Loucy (cell line): ENCODE measurements at regions not wholly inside any gene's neighbourhood (a gene's known extent, or its start where the extent isn't known, plus 50 kb on each side); places are given as distances from the start of the nearest gene placed in this dataset.

Source experiments
- H2AFZ ChIP-seq: fragments of 200-600 bp; sonication (generic); 2 replicates; pipeline ENCODE4 v1.6.0; 2016; ENCODE audit warnings: antibody characterized with exemption, mild to moderate bottlenecking, low read length, moderate library complexity
- H3F3A ChIP-seq: fragments of 200-600 bp; 2 replicates; pipeline ENCODE4 v1.6.0; 2016; ENCODE audit warnings: antibody characterized with exemption, low read depth, mild to moderate bottlenecking
- H3K27me3 ChIP-seq: fragments of 200-600 bp; sonication (generic); 2 replicates; pipeline ENCODE4 v1.6.1; 2014; ENCODE audit warnings: low read length, mild to moderate bottlenecking; ENCODE audit not compliant: insufficient read depth, poor library complexity, severe bottlenecking
- H3K36me3 ChIP-seq: fragments of 200-600 bp; sonication (generic); 2 replicates; pipeline ENCODE4 v1.6.1; 2016; ENCODE audit warnings: low read length; ENCODE audit not compliant: insufficient read depth
- H3K4me1 ChIP-seq: fragments of 200-600 bp; sonication (generic); 2 replicates; pipeline ENCODE4 v1.5.1; 2014; ENCODE audit warnings: low read length, mild to moderate bottlenecking; ENCODE audit not compliant: insufficient read depth, poor library complexity, severe bottlenecking
- H3K4me2 ChIP-seq: fragments of 200-600 bp; sonication (generic); 2 replicates; pipeline ENCODE4 v1.6.0; 2014; ENCODE audit warnings: antibody characterized with exemption, low read length, low read depth, mild to moderate bottlenecking; ENCODE audit not compliant: poor library complexity, severe bottlenecking
- H3K4me3 ChIP-seq: fragments of 200-600 bp; sonication (generic); 2 replicates; pipeline ENCODE4 v1.5.1; 2014; ENCODE audit warnings: low read length, mild to moderate bottlenecking, mixed read lengths; ENCODE audit not compliant: poor library complexity, severe bottlenecking
- H3K79me2 ChIP-seq: fragments of 200-600 bp; sonication (generic); 2 replicates; pipeline ENCODE4 v1.6.1; 2014; ENCODE audit warnings: low read length; ENCODE audit not compliant: insufficient read depth
- H3K9ac ChIP-seq: fragments of 200-600 bp; sonication (generic); 2 replicates; pipeline ENCODE4 v1.6.0; 2014; ENCODE audit warnings: mild to moderate bottlenecking, low read depth, low read length, moderate library complexity; ENCODE audit not compliant: poor library complexity, severe bottlenecking
- H3K9me2 ChIP-seq: fragments of 200-600 bp; sonication (generic); replicated peaks from 2 replicates; pipeline ENCODE4 v1.6.1; 2016; ENCODE audit warnings: low read depth, low read length, mixed read lengths
- H3K9me3 ChIP-seq: fragments of 200-600 bp; sonication (generic); 2 replicates; pipeline ENCODE4 v1.6.1; 2014; ENCODE audit warnings: mild to moderate bottlenecking, antibody characterized with exemption, low read length, low read depth; ENCODE audit not compliant: insufficient read depth
- H4K20me1 ChIP-seq: fragments of 200-600 bp; sonication (generic); 2 replicates; pipeline ENCODE4 v1.6.0; 2014; ENCODE audit warnings: antibody characterized with exemption, low read length, mild to moderate bottlenecking; ENCODE audit not compliant: insufficient read depth, poor library complexity, severe bottlenecking
- CTCF ChIP-seq: fragments of 200-600 bp; sonication (generic); conservative IDR thresholded peaks from 2 replicates; pipeline ENCODE4 v1.5.1; 2014; ENCODE audit warnings: mild to moderate bottlenecking, antibody characterized with exemption, low read length
- EZH2phosphoT487 ChIP-seq: fragments of 200-600 bp; IDR thresholded peaks from 2 replicates; pipeline ENCODE4 v1.6.1; 2018; ENCODE audit warnings: antibody characterized with exemption, mild to moderate bottlenecking, moderate library complexity, borderline replicate concordance

- TF ChIP-seq EZH2phosphoT487: no peak
- no peak for TF ChIP-seq CTCF
- Histone ChIP-seq H3F3A (no peaks in the 10 kb centered on the region), H3K4me1 (no peaks in the 10 kb centered on the region), H3K4me2 (no peak overlapping the region), H3K9ac (no peak overlapping the region), H3K9me3 (no peaks in the 10 kb centered on the region), H3K27me3 (no peaks in the 10 kb centered on the region), H3K4me3 (no peak overlapping the region), H2AFZ (no peak overlapping the region), H3K9me2 (no peaks in the 10 kb centered on the region), H3K79me2 (no peaks in the 10 kb centered on the region), H4K20me1 (no peaks in the 10 kb centered on the region), H3K36me3 (no peaks in the 10 kb centered on the region)
These were observed 555.7 kb upstream of the ANO3 start for GRCh38 chr11:25776238-25776637.

GRCh38 chr11:25777343-25777742, 554.6 kb upstream of the ANO3 start:
- Histone ChIP-seq H3K4me3 (no peak overlapping the region), H3K27me3 (no peaks in the 10 kb centered on the region), H3K79me2 (no peaks in the 10 kb centered on the region), H3K9me2 (no peaks in the 10 kb centered on the region), H3K9ac (no peak overlapping the region), H3K9me3 (no peaks in the 10 kb centered on the region), H2AFZ (no peak overlapping the region), H3K4me2 (no peak overlapping the region), H3K4me1 (no peaks in the 10 kb centered on the region), H4K20me1 (no peaks in the 10 kb centered on the region), H3K36me3 (no peaks in the 10 kb centered on the region), H3F3A (no peaks in the 10 kb centered on the region)
- TF ChIP-seq CTCF: no peak
- no peak for TF ChIP-seq EZH2phosphoT487

GRCh38 chr11:25779033-25779432, 552.9 kb upstream of the ANO3 start:
- Histone ChIP-seq H3K9me2 (no peaks in the 10 kb centered on the region), H3F3A (no peaks in the 10 kb centered on the region), H3K4me1 (no peaks in the 10 kb centered on the region), H3K79me2 (no peaks in the 10 kb centered on the region), H3K9ac (no peak overlapping the region), H3K9me3 (no peaks in the 10 kb centered on the region), H3K4me2 (no peak overlapping the region), H2AFZ (no peak overlapping the region), H3K36me3 (no peaks in the 10 kb centered on the region), H3K4me3 (no peak overlapping the region), H4K20me1 (no peaks in the 10 kb centered on the region), H3K27me3 (no peaks in the 10 kb centered on the region)
- no peak for TF ChIP-seq CTCF
- TF ChIP-seq EZH2phosphoT487: no peak
